SK-N-SH (cell line): ENCODE measurements at regions not wholly inside any gene's neighbourhood (a gene's known extent, or its start where the extent isn't known, plus 50 kb on each side); places are given as distances from the start of the nearest gene placed in this dataset.

Experiments used
- CHD2 ChIP-seq: fragments of 150-350 bp; IDR thresholded peaks from 2 replicates; pipeline ENCODE4 v1.6.1; 2018; ENCODE audit warnings: low read length; ENCODE audit not compliant: partially characterized antibody
- EP300 ChIP-seq, 2 experiments: IDR thresholded peaks; 2 replicates each; pipeline versions ENCODE4 v1.4.0 to v1.6.1; 2012; ENCODE audit warnings: borderline replicate concordance in 1 of 2, low read depth in 1 of 2, low read length in 1 of 2
- FOXJ3 ChIP-seq: sonication (generic); formaldehyde crosslinking; IDR thresholded peaks from 2 replicates; pipeline ENCODE4 v1.5.1; 2020; ENCODE audit warnings: mild to moderate bottlenecking, missing genetic modification reagents
- GABPA ChIP-seq: IDR thresholded peaks from 2 replicates; pipeline ENCODE4 v1.4.0; 2012; ENCODE audit warnings: low read depth, mild to moderate bottlenecking
- IRF3 ChIP-seq: fragments of 150-350 bp; IDR thresholded peaks from 2 replicates; pipeline ENCODE4 v1.6.1; 2016; ENCODE audit warnings: mild to moderate bottlenecking, low read depth, low read length
- MAX ChIP-seq: IDR thresholded peaks from 2 replicates; pipeline ENCODE4 v1.4.0; 2012; ENCODE audit warnings: low read depth
- MXI1 ChIP-seq: IDR thresholded peaks from 2 replicates; pipeline ENCODE4 v1.6.1; 2012; ENCODE audit warnings: mild to moderate bottlenecking, low read depth, low read length, improper control_type of control experiment
- NRF1 ChIP-seq: IDR thresholded peaks from 2 replicates; pipeline ENCODE4 v1.6.1; 2012; ENCODE audit warnings: low read depth, mild to moderate bottlenecking, low read length
- POLR2AphosphoS5 ChIP-seq: IDR thresholded peaks from 2 replicates; pipeline ENCODE4 v1.6.1; 2012; ENCODE audit warnings: low read depth, low read length
- REST ChIP-seq: IDR thresholded peaks from 2 replicates; pipeline ENCODE4 v1.6.1; 2012; ENCODE audit warnings: mild to moderate bottlenecking, low read depth, low read length, moderate library complexity
- TAF1 ChIP-seq: IDR thresholded peaks from 2 replicates; pipeline ENCODE4 v1.6.1; 2012; ENCODE audit warnings: low read depth, mild to moderate bottlenecking, low read length, moderate library complexity, borderline replicate concordance
- TF ChIP-seq, protein P1 (sequence below): fragments of 200-600 bp; sonication (generic); IDR thresholded peaks from 2 replicates; pipeline ENCODE4 v1.6.1; 2017; ENCODE audit warnings: antibody characterized with exemption, mild to moderate bottlenecking, moderate library complexity
- TF ChIP-seq, protein P2 (sequence below): IDR thresholded peaks from 2 replicates; pipeline ENCODE4; 2012

DNA sequence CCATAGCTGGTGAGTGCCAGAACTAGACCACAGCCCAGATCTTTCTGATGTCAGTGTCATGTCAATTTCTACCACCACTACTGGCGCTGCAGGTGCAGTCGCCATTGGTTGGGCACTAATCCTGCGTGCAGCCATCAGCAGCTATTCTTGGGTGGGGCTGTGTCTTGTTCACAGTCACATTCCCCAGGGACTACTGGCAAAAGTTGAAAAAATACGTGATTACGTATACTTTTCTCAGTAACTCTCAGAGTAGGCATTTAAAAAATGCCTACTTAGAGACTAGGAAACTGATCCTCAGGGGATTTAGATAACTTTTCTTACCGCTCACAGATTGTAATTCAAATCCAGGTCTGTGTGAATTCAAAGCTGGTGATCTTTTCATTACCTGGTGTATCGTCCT lies 127.7 kb downstream of the ADAMTS15 start:
- TF ChIP-seq POLR2AphosphoS5 (no peak), MAX (no peak), TAF1 (no peak), IRF3 (no peak), MXI1 (no peak), FOXJ3 (CRISPR knock-in tag) (no peak), NRF1 (no peak), GABPA (no peak), REST (no peak), EP300 (IDR thresholded peaks at IDR 0.05; ENCODE audit: borderline replicate concordance in 1 of 2, low read depth in 1 of 2, low read length in 1 of 2) (no peak), CHD2 (no peak)
- TF ChIP-seq, protein P1, sequence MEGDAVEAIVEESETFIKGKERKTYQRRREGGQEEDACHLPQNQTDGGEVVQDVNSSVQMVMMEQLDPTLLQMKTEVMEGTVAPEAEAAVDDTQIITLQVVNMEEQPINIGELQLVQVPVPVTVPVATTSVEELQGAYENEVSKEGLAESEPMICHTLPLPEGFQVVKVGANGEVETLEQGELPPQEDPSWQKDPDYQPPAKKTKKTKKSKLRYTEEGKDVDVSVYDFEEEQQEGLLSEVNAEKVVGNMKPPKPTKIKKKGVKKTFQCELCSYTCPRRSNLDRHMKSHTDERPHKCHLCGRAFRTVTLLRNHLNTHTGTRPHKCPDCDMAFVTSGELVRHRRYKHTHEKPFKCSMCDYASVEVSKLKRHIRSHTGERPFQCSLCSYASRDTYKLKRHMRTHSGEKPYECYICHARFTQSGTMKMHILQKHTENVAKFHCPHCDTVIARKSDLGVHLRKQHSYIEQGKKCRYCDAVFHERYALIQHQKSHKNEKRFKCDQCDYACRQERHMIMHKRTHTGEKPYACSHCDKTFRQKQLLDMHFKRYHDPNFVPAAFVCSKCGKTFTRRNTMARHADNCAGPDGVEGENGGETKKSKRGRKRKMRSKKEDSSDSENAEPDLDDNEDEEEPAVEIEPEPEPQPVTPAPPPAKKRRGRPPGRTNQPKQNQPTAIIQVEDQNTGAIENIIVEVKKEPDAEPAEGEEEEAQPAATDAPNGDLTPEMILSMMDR = no peak
- TF ChIP-seq, protein P2, sequence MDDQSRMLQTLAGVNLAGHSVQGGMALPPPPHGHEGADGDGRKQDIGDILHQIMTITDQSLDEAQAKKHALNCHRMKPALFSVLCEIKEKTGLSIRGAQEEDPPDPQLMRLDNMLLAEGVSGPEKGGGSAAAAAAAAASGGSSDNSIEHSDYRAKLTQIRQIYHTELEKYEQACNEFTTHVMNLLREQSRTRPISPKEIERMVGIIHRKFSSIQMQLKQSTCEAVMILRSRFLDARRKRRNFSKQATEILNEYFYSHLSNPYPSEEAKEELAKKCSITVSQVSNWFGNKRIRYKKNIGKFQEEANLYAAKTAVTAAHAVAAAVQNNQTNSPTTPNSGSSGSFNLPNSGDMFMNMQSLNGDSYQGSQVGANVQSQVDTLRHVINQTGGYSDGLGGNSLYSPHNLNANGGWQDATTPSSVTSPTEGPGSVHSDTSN = no peak
